ENCODE measurements at regions not wholly inside any gene's neighbourhood (a gene's known extent, or its start where the extent isn't known, plus 50 kb on each side); places are given as distances from the start of the nearest gene placed in this dataset.
"Not testable (repeated sequence)": the region's sequence is repeated elsewhere in the genome, so short reads cannot be mapped to it uniquely, and the experiment has no call there.

DNA sequence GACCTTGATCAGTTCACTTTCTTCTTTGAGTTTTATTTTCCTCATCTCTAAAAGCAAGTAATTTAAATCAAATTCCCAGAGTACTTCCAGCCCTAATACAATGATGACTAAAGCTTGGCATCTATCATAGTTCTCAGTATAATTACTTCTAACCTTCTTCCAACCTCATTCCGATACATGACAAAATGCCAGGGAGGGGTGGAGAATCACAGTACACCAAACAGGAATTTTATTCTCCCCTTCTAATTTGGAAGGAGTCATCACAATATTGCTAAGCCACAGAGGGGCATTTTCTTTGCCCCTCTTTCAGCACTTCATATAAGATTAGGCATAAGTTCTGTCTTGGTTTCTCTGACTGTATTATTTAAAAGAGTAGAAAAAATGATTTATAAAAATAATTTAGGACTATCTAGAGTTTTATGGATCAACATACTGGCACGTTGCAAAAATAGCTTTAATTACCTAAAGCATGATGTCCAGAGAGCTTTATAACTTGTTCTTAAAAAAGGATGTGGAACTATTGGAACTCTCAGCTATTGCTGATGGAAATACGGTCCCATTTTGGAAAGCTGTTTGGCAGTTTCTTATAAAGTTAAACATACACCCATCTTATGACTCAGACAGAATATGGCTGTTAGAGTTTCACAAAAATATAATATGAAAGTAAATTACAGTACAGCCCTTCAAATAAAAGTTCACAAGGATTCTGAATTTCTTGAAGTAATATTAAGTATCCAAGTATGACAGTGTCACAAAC is 86.9 kb upstream of the UBE2E2 start:
- no peak for DNase-seq

DNA sequence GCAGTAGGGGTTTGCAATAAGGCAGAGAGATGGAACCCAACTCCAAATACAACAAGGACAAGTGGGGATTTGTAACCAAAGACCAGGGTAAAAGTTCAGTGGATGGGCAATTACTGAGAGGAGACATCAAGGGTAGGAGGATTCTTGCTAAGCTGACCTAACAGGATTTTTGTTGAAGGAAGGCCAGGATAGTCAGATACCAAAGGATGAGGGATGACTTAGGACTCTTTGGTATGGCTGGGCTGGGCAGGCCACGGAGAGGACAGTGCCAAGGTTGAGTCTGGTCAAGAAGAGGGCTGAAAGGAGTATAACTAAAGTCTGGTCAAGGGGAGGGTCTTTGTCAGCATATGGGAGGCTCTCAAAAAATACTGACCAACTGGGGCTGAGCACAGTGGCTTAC is 85.3 kb upstream of the UBE2E2 start:
- no peak for DNase-seq

DNA sequence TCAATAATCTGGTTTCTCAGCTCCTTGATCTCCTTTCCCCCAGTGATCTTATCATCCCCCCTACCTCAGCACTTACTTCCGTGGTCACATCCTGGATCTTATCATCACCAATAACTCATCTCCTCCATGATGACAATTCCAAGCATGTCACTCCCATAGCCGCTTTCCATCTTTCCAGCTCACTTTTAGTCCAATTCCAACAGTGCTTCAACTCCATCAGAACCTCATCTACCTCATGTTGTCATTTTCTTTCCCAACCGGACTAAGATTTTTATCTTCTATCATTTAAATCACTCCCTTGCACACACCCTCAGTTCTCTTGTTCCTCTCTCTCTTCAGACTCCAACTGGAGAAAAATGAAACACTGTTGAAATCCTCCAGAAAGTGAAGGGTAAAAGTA is 75.9 kb upstream of the UBE2E2 start:
- no peak for DNase-seq

DNA sequence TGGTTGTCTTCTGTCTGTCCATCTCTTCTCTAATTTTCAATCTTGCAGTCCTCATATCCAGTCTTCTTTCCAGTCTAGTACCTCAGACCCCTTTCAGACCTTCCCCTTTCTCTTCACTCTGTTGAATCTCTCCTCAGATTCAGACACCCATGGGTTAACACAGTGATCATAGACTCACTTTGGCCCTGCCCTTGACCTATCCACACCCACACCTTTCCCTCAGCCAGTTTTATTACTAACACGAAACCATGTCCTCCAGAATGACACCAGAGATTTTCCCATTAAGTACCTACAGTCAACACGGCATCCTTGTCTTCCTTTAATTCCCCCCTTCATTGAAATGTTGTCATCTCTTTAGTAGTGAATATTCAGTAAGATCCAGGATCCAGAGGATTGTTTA is 74.5 kb upstream of the UBE2E2 start:
- no peak for DNase-seq

DNA sequence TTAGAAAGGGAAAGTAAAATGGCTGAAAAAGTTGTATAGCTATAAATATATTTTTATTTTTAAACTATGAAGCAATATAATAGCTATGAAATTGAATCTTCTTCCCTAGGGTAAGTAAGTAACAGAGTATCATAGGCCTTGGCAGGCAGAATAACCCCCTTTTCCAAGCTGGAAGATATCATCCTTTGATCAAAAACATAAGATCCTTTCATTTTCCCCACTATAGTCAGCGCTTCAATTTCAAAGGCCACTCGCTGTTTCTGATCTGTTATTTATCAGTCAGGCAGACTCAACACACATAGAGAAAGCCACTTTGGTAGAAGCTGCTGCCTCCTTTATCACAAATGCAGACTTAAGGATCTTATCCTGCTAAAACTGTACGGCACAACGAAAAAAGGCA is 74.0 kb upstream of the UBE2E2 start:
- no peak for DNase-seq

DNA sequence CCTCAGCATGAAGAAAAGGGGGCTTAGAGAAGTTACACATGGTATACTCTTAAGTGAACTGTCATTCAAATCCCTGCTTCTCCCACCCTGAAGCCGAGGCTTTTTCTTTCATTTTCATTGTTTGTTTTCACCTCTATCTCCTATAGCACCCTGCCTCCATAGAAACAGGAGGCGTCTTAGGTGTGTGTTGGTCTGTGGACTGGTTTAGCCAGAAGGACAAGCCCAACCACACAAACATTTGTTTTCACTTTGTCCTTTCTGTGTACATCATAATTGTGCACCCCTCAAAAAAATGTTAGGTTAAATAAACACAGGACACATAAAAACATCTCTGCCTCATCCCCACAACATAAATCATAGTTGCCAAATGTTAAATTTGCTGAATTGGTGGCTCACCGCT is 73.3 kb upstream of the UBE2E2 start:
- no peak for DNase-seq

DNA sequence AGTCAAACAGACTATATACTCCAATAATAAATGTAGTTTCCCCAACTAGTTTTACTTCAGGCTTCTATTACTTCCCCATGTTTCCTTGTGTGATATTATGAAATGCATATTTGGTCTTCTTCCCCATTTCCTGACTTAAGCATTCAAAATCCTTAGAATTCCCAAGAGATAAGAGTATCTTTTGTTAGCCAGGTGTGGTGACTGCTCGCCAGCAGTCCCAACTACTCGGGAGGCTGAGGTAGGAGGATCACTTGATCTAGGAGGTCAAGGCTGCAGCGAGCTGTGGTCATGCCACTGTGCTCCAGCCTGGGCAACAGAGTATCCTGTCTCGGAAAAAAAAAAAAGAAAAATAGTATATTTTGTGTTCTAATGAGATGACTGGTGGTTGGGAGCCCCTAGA is 72.7 kb upstream of the UBE2E2 start:
- DNase-seq, result no peak

DNA sequence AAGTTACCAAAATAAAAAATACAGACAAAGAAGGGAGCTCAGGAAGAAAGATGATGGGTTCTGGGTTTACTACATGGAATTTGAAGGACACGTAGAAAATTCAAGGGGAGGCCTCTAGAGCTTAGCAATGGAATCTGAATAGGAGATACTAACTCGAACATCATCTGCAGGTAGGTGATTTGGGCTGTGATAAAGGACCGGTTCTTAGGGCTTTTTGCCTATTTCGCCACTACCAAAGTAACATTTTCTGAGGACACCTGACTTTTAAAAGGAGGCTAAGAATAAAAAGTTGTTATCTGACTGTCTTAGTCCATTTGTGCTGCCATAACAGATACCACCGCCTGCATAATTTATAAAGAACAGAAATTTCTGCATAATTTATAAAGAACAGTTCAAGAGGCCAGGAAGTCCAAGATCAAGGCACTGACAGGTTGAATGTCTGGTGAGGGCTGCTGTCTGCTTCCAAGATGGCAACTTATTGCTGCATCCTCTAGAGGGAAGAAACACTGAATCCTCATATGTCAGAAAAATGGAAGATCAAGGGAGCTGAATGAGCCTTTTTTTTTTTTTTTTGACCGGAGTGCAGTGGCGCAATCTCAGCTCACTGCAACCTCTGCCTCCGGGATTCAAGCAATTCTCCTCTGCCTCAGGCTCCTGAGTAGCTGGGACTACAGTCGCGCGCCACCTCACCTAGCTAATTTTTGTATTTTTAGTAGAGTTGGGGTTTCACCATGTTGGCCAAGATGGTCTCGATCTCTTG is 67.9 kb upstream of the UBE2E2 start:
- no peak for DNase-seq

DNA sequence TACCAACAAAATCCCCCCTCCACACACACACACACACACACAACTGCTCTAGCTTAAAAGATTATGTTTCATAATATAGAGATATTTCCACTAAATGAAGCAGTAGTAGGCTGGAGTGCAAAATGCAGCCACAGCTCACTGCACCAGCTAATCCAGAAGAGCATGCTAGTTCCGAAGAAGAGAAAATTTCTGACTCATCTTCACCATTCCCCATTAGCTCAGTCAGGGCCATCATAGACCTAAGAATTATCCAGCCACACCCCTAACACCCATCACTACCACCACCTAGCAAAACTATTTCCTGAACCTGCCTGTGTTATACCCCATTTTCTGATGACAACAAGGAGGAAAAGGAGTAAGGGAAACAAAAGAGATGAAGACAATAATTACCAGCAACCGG is 67.1 kb upstream of the UBE2E2 start:
- DNase-seq, result no peak

DNA sequence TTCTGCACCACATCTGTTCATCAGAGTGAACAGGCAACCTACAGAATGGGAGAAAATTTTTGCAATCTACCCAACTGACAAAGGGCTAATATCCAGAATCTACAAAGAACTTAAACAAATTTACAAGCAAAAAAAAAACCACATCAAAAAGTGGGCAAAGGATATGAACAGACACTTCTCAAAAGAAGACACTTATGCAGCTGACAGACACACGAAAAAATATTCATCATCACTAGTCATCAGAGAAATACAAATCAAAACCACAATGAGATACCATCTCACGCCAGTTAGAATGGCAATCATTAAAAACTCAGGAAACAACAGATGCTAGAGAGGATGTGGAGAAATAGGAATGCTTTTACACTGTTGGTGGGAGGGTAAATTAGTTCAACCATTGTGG is 59.1 kb upstream of the UBE2E2 start:
- not testable (repeated sequence) for DNase-seq

DNA sequence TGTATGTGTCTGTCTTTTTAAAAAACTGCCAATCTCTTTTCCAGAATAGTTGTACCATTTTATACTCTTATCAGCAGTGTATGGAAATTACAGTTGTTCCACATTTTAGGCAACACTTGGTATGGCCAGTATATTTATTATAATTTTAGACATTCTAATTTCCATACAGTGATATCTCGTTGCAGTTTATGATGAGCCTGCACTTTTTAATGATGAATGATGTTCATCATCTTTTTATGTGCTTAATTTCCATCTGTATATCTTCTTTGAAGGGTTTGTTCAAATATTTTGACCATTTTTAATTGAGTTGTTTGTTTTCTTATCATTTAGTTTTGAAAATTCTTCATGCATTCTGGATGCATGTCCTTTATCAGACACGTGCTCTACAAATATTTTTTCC is 57.0 kb upstream of the UBE2E2 start:
- DNase-seq, result no peak

DNA sequence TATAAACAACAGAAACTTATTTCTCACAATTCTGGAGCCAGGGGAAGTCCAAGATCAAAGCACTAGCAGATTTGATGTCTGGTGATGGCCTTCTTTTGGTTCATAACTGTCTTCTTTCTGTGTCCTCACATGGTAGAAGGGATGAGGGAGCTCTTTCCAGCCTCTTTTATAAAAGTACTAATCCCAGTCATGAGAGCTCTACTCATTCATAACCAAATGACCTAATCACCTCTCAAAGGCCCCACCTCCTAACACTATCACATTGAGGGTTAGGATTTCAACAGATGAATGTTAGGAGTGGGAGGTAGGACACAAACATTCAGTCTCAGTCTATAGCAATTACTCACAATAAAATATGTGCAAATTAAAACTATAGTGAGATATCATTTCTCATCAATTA is 50.1 kb upstream of the UBE2E2 start:
- DNase-seq, result no peak

Data from CD4-positive, alpha-beta T cell treated with Interleukin-21 for 1 hour (primary cell).